H54 (cell line): ENCODE measurements at regions not wholly inside any gene's neighbourhood (a gene's known extent, or its start where the extent isn't known, plus 50 kb on each side); places are given as distances from the start of the nearest gene placed in this dataset.

ENCODE experiments used
- DNase-seq: peaks from one replicate; pipeline ENCODE4 v3.0.0; 2011; ENCODE audit warnings: low spot score, mixed read lengths; ENCODE audit not compliant: insufficient read length
- FAIRE-seq: peaks from 3 replicates; lab custom pipeline; 2011; peaks lifted over from hg19 to GRCh38; lab: Jason Lieb, UNC
- POLR2A ChIP-seq: IDR thresholded peaks from 2 replicates; pipeline ENCODE4 v1.6.1; 2011; ENCODE audit warnings: low read depth, mild to moderate bottlenecking, low read length

DNA sequence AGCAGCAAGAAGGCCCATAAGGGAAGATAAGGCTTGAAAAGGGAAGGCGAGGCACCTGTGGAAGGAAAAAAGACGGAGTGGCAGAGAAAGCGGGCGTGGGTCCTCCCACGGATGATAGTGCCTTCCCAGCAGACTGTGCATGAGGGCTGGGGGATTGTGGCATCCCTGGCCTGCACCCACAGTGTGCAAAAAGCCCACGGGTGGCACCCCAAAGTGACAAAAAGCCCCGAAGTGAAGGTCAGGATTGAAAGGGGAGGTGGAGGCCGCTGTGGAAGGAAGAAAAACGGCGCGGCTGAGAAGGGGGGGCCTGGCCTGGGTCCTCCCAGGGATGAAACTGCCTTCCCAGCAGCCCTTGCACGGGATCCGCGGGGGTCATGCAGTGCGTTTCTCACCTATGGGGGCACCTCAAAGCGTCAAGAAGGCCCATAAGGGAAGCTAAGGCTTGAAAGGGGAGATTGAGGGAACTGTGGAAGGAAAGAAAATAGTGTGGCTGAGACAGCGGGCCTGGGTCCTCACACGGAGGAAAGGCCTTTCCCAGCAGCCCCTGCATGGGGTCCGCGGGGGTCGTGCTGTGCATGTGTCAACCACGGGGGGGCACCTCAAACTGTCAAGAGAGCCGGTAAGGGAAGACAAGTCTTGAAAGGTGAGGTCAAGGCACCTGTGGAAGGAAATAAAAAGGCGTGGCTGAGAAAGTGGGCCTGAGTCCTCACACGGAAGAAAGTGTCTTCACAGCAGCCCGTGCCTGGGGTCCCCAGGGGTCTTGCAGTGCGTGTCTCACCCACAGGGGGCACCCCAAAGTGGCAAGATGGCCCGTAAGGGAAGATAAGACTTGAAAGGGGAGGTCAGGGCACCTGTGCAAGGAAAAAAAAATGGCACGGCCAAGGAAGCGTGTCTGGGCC, 274.1 kb downstream of the ALG10 start:
- no peak for DNase-seq
- TF ChIP-seq POLR2A, result no peak
- FAIRE-seq, result no peak

DNA sequence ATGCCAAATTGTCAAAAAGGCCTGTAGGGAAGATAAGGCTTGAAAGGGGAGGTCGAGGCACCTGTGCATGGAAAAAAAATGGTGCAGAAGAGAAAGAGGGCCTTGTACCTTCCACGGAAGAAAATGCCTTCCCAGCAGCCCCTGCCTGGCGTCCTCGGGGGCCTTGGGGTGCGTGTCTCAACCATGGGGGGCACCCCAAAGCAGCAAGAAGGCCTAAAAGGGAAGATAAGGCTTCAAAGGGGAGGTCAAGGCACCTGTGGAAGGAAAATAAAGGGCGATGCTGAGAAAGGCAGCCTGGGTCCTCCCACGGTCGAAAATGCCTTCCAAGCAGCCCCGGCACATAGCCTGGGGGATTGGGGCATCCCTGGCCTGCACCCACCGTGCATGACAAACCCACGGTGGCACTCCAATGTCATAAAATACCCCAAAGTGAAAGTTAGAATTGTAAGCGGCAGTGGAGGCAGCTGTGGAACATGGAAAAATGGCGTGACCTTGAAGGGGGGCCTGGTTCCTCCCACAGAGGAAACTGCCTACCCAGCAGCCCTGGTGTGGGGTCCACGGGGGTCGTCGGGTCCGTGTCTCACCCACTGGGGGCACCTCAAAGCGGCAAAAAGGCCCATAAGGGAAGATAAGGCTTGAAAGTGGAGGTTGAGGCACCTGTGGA, 275.0 kb downstream of the ALG10 start:
- no peak for FAIRE-seq
- no peak for TF ChIP-seq POLR2A
- no peak for DNase-seq

DNA sequence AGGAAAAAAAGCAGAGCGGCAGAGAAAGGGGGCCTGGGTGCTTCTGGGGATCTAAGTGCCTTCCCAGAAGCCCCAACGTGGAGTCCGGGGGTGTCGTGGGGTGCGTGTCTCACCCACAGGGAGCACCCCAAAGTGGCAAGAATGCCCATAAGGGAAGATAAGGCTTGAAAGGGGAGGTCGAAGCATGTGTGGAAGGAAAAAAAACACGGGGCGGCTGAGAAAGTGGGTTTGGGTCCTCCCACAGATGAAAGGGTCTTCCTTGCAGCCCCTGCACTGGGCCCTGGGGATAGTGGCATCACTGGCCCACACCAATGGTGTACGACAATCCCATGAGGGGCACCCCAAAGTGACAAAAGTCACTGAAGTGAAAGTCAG, 275.5 kb downstream of the ALG10 start:
- FAIRE-seq (no peak), DNase-seq (no peak)
- no peak for TF ChIP-seq POLR2A

DNA sequence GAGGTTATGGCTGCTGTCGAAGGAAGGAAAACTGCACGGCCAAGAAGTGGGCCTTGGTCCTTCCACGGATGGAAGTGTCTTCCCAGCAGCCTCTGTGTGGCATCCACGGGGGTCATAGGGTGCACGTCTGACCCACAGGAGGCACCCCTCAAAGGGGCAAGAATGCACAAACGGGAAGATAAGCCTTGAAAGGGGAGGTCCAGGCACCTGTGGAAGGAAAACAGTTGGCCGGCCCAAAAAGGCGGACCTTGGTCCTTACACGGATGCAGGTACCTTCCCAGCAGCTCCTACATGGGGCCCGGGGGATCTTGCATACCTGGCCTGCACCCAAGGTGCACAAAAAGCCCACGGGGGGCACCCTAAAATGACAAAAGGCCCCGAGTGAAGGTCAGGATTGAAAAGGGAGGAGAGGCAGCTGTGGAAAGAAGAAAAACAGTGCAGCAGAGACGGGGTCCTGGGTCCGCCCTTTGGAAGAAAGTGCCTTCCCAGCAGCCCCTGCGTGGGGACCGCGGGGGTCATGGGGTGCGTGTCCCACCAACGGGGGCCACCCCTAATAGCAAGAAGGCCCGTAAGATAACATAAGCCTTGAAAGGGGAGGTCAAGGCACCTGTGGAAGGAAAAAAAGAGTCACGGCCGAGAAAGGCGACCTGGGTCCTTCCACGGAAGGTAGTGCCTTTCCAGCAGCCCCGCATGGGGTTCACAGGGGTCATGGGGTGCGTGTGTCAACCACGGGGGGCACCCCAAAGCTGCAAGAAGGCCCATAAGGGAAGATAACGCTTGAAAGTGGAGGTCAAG, 276.1 kb downstream of the ALG10 start:
- TF ChIP-seq POLR2A, result no peak
- DNase-seq (no peak), FAIRE-seq (no peak)

DNA sequence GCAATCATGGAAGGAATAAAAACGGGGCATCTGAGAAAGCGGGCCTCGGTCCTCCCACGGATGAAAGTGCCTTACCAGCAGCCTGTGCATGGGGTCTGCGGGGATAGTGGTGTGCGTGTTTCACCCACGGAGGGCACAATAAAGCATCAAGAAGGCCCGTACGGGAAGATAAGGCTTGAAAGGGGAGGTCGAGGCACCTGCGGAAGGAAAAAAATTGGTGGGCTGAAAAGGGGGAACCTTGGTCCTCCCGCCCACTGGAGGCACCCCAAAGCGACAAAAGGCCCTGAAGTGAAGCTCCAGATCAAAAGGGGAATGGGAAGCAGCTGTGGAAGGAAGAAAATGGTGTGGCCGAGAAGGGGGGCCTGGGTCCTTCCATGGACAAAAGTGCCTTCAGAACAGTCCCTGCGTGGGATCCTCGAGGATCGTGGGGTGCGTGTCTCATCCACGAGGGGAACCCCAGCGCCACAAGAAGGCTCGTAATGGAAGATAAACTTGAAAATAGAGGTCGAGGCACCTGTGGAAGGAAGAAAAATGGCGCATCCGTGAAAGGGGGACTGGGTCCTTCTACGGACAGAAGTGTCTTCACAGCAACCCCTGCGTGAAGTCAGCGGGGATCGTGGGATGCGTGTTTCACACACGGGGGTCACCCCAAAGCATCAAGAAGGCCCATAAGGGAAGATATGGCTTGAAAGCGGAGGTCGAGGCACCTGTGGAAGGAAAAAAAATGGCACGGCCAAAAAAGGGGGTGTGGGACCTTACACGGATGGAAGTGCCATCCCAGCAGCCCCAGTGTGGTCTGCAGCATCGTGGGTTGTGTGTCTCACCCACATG, 276.9 kb downstream of the ALG10 start:
- DNase-seq (no peak), FAIRE-seq (no peak)
- no peak for TF ChIP-seq POLR2A

DNA sequence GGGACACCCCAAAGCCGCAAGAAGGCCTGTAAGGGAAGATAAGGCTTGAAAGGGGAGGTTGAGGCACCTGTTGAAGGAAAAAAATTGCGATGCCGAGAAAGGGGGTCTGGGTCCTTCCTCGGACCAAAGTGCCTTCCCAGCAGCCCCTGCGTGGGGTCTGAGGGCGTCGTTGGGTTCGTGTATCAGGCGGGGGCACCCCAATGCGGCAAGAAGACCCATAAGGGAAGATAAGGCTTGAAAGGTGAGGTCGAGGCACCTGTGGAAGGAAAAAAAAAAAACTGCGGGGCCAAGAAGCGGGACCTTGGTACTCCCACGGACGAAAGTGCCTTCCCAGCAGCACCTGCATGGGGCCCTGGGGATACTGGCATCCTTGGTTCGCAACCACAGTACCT, 277.5 kb downstream of the ALG10 start:
- FAIRE-seq (no peak), DNase-seq (no peak)
- no peak for TF ChIP-seq POLR2A

DNA sequence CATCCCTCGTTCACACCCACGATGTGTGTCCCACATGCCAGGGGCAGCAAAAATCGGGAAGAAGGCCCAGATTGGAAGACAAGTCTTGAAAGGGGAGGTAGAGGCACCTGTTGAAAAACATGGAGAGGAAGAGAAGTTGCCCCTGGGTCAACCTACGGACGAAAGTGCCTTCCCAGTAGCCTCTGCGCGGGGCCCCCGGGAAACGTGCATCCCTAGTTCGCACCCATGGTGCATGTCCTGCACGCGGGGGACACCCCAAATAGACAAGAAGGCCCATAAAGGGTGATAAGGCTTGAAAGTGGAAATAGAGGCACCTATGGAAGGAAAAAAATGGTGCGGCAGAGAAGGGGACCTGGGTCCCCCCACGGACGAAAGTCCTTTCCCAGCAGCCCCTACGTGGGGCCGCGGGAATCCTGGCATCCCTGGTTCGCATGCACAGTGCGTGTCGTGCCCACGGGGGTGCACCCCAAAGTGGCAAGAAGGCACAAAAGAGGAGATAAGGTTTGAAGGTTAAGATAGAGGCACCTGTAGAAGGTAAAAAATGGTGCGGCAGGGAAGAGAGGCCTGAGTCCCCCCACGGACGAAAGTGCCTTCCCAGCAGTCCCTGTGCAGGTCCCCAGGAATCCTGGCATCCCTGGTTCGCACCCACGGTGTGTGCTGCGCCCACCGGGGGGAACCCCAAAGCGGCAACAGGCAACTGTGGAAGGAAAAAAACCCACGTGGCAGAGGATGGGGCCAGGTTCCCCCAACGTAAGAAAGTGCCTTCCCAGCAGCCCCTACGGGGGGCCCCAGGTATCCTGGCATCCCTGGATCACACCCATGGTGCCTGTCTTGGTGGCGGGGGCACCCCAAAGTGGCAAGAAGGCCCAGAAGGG, 278.3 kb downstream of the ALG10 start:
- FAIRE-seq, result no peak
- no peak for DNase-seq
- TF ChIP-seq POLR2A, result no peak

DNA sequence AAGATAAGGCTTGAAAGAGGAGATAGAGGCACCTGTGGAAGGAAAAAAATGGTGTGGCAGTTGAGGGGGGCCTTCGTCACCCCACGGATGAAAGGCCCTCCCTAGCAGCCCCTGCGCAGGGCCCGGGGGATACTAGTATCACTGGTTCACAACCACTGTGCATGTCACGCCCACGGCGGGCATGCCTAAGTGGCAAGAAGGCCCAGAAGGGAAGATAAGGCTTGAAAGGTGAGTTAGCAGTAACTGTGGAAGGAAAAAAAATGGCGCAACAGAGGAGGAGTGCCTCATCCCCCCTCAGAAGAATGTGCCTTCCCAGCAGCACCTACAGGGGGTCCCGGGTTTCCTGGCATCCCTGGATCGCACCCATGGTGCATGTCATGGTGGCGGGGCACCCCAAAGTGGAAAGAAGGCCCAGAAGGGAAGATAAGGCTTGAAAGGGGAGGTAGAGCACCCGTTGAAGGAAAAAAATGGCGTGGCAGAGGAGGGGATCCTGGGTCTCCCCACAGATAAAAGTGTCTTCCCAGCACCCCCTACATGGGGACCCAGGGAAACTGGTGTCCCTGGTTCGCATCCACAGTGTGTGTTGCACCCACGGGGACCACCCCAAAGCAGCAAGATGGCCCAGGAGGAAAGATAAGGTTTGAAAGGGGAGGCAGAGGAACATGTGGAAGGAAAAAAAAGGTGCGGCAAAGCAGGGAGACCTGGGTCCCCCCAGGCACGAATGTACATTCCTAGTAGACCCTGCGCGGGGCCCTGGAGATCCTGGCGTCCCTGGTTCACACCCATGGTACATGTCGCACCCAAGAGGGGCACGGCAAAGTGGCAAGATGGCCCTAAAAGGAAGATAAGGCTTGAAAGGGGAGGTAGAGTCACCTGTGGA, 279.2 kb downstream of the ALG10 start:
- no peak for DNase-seq
- TF ChIP-seq POLR2A, result no peak
- FAIRE-seq, result no peak

DNA sequence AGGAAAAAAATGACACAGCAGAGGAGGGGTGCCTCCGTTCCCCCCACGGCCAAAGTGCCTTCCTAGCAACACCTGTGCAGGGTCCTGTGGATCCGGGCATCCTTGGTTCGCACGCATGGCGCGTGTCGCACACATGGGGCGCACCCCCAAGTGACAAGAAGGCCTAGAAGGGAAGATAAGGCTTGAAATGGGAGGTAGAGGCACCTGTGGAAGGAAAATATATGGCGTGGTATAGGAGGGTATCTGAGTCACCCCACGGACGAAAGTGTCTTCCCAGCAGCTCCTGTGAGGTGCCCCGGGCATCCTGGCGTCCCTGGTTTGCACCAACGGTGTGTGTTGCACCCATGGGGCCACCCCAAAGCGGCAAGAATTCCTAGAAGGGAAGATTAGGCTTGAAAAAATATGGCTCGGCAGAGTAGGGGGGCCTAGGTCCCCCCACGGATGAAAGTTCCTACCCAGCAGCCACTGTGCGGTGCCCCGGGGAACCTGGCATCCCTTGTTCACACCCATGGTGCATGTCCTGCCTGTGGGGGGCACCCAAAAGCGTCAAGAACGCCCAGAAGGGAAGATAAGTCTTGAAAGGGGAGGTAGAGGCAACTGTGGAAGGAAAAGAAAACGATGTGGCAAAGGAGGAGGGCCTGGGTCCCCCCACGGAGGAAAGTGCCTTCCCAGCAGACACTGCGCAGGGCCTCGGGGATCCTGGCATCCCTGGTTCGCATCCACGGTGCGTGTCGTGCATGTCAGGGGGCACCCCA, 280.0 kb downstream of the ALG10 start:
- FAIRE-seq (no peak), DNase-seq (no peak)
- TF ChIP-seq POLR2A, result no peak

DNA sequence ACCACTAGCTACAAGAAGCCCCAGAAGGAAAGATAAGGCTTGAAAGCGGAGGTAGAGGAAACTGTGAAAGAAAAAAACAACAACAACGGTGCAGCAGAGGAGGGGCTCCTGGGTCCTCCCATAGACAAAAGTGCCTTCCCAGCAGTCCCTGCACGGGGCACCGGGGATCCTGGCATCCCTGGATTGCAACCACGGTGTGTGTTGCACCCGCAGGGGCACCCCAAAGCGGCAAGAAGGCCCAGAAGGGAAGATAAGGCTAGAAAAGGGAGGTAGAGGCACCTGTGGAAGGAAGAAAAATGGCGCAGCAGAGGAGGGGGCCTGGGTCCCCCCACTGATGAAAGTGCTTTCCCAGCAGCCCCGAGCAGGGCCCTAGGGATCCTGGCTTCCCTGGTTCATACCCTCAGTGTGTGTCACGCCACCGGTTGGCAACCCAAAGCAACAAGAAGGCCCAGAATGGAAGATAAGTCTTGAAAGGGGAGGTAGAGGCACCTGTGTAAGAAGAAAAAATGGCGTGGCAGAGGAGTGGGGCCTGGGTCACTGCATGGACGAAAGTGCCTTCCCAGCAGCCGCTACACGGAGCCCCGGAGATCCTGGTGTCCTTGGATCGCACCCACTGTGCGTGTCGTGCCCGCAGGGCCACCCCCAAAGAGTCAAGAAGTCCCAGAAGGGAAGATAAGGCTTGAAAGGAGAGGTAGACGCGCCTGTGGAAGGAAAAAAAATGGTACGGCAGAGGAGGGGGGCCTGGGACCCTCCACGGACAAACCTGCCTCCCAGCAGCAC, 281.0 kb downstream of the ALG10 start:
- DNase-seq (no peak), FAIRE-seq (no peak)
- TF ChIP-seq POLR2A, result no peak
